Brain microvascular endothelial cell (primary cell): ENCODE measurements at regions not wholly inside any gene's neighbourhood (a gene's known extent, or its start where the extent isn't known, plus 50 kb on each side); places are given as distances from the start of the nearest gene placed in this dataset.

ENCODE experiments used
- DNase-seq: peaks from one replicate; pipeline ENCODE4 v3.0.0-alpha.2; 2020
- H3K27ac ChIP-seq: fragments of 250-450 bp; sonication (Bioruptor Pico); 2 replicates; pipeline ENCODE4 v1.5.1; 2020; ENCODE audit warnings: mild to moderate bottlenecking, moderate library complexity
- H3K27me3 ChIP-seq: fragments of 250-450 bp; sonication (Bioruptor Pico); replicated peaks from 2 replicates; pipeline ENCODE4 v1.5.1; 2020; ENCODE audit warnings: mild to moderate bottlenecking
- H3K36me3 ChIP-seq: fragments of 250-450 bp; sonication (Bioruptor Pico); replicated peaks from 2 replicates; pipeline ENCODE4 v1.5.1; 2020; ENCODE audit warnings: mild to moderate bottlenecking
- H3K4me3 ChIP-seq: 2 replicates; pipeline ENCODE4 v1.5.1; 2011; ENCODE audit warnings: low read depth, mild to moderate bottlenecking, control low read depth, low read length, moderate library complexity
- CTCF ChIP-seq: IDR thresholded peaks from 2 replicates; pipeline ENCODE4 v1.5.1; 2011; ENCODE audit warnings: low read depth, mild to moderate bottlenecking, moderate library complexity, low read length, control low read depth, inconsistent platforms; ENCODE audit errors: missing control alignments
- in situ Hi-C: cut with HindIII; loops from 2 replicates; pipeline ENCODE4 v1.10.0; 2017; ENCODE audit warnings: low sequenced_read_pairs, low pct_ligation_motif_present

DNA sequence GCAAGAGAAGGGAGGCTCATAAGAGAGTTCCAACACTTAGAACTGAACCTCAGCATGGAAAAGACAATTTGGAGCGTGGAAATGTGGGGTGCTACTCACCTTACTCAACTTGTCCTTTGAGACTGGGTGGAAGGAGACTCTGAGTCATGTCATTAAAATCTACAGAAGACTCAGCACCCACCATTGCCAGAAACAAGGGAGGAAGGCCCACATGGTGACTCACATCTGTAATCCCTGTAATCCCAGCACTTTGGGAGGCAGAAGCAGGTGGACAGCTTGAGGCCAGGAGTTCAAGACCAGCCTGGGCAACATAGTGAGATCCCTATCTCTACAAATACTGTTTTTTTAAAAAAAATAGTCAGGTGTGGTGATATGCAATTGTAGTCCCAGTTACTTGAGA, 161.9 kb upstream of the UBE3A start:
- Histone ChIP-seq H3K36me3 (no peaks in the 10 kb centered on the region), H3K4me3 (no peak overlapping the region), H3K27me3 (no peaks in the 10 kb centered on the region), H3K27ac (no peak overlapping the region)
- no peak for DNase-seq
- TF ChIP-seq CTCF, result no peak
- in situ Hi-C loops, result no loop called here

DNA sequence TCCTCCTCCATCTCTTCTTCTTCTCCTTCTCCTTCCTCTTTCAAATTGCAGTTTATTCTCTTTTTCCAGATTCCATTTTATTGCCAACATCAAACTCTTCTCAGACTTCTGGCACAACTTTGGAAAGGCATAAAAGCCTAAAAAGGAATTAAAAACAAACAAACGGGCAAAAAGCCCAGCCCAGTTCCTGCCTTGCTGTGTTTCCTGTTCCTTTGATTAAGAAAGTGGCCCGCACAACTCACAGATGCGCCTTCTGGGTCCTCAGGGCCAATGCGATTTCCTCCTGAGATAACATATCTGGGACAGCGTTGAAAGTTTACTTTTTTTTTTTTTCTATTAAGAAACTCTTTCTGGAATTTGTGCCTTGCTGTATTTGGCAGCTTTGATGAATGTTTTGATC, 158.7 kb upstream of the UBE3A start:
- in situ Hi-C loops, result no loop called here
- Histone ChIP-seq H3K4me3 (no peak overlapping the region), H3K36me3 (no peaks in the 10 kb centered on the region), H3K27ac (no peak overlapping the region), H3K27me3 (no peaks in the 10 kb centered on the region)
- DNase-seq, result no peak
- no peak for TF ChIP-seq CTCF

- no peak for TF ChIP-seq CTCF
- Histone ChIP-seq H3K36me3 (no peaks in the 10 kb centered on the region), H3K27ac (no peak overlapping the region), H3K4me3 (no peak overlapping the region), H3K27me3 (no peaks in the 10 kb centered on the region)
- in situ Hi-C loops, result no loop called here
- DNase-seq, result no peak
These were observed 158.1 kb upstream of the UBE3A start for GRCh38 chr15:25596644-25597562.

- in situ Hi-C loops, result no loop called here
- H3K36me3 ChIP-seq, result no peaks in the 10 kb centered on the region
- no peak for DNase-seq
- H3K27ac ChIP-seq, result no peak overlapping the region
- H3K4me3 ChIP-seq, result no peak overlapping the region
- no peak for TF ChIP-seq CTCF
- no peaks in the 10 kb centered on the region for H3K27me3 ChIP-seq
These were observed 149.0 kb upstream of the UBE3A start for GRCh38 chr15:25587616-25588340.

DNA sequence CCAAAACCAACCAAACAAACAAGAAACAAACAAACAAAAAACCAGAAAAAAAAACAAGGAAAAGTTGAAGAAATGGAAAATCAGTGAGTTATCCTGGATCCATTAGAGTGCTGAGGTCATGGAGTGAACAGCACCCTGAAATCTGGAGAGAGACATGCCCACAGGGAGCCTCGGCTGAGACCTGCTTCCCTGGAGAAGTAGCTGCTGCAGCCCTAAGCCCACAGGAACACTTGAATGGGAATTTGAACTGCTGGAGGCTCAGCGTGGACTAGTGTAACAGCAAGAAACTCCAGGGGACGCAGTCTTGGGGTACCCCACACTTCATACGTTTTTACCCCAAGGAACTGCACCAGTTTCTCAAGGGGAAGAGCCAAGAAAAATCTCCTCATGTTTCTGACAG, 144.1 kb upstream of the UBE3A start:
- no peaks in the 10 kb centered on the region for H3K27me3 ChIP-seq
- no peak for TF ChIP-seq CTCF

More for the DNA sequence above, 144.1 kb upstream of the UBE3A start:
- Histone ChIP-seq H3K4me3 (no peak overlapping the region), H3K27ac (no peak overlapping the region), H3K36me3 (no peaks in the 10 kb centered on the region)
- in situ Hi-C loops, result no loop called here
- no peak for DNase-seq
